ENCODE measurements at regions not wholly inside any gene's neighbourhood (a gene's known extent, or its start where the extent isn't known, plus 50 kb on each side); places are given as distances from the start of the nearest gene placed in this dataset.

DNA sequence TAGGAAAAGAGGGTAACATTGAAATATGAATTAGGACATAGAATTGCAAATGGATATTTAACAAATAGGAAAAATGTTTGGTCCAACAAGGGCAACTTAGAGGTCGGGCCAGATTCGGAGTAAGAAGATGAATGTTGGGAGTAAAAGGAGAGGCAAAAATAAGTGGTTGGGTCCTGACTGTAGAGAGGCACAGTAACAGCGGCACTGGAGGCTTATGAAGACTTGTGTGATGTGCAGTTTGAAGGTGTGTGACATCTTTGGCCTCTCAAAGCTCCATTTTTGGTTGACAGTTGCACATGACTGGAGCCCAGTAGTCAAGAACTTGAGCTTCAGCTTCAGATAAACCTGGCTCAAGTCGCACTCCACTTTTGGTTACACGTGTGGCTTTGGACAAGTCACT is 109.9 kb upstream of the PAXBP1 start:
- no peak for DNase-seq (ENCODE audit: low read depth)

DNA sequence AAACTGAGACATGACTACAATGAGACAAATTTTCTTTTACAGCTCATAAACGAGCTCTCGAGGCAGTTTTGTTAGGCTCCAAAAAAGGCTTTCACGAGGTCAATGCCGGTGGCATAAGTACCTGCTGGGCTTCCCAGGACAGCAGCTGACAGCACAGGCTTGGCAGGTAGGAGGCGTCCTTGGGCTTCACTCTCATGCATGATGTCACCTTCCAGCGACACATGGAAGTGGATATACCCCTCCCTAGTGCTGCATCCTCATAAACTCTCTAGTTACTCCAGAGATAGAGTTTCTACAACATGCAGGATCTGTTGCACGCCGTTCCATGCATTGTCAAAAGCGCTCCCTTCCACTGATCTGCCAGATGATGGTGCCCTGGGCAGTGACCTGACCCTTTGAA is 112.5 kb upstream of the PAXBP1 start:
- no peak for DNase-seq (ENCODE audit: low read depth)

DNA sequence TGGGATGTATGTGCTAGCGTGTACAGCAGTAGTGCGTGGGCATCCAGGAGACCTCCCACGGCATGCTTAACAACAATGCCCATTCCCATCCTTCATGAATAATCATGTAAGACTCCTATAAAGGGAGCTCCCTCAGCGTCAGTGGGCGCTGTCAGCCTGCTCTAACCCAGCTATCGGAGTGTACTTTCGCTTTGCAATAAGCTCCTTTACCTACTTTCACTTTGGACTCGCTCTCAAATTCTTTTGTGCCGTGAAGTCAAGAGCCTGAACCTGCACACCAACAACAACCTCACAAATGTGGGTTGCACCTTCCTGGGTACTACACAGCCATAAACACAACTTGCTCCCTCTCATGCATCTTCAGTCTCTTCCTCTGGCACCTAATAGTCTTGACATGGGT is 114.8 kb upstream of the PAXBP1 start:
- peak; percentile 18 for DNase-seq (ENCODE audit: low read depth)

DNA sequence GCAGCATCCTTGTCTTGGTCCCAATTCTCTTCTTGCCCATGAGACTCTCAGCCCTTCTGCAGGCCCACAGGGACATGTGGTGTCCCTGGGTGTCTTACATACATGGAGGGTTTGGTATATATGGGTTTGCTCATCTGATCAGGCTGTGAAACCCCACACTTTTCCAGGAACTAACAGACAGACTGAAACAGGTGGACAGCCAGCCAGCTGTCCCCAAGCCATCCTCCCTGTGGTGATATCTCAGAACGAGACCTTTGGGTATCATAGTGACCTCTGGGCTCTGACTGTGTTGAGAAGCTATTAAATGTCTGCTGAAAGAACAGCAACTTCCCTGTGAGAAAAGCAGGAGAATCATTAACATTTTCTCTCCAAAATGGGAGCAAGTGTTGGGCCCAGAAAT is 115.5 kb upstream of the PAXBP1 start:
- no peak for DNase-seq (ENCODE audit: low read depth)

DNA sequence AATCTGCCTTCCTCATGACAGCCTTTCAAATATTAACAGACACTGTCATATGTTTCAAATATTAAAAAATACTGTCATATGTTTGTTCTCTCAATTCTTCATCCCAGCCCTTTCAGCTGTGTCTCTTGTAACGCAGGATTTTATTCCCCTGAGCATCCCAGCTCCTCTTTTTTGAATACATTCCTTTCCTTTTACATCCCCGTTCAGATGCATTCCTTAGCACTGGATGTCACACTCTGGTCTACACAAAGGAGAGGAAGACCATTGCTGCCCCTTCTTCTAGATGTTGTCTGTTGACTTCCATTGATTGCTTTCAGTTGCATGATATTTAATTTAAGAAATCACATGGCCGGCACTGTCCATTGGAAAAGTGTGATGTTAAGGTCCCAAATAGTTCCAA is 117.4 kb upstream of the PAXBP1 start:
- DNase-seq (ENCODE audit: low read depth): no peak

DNA sequence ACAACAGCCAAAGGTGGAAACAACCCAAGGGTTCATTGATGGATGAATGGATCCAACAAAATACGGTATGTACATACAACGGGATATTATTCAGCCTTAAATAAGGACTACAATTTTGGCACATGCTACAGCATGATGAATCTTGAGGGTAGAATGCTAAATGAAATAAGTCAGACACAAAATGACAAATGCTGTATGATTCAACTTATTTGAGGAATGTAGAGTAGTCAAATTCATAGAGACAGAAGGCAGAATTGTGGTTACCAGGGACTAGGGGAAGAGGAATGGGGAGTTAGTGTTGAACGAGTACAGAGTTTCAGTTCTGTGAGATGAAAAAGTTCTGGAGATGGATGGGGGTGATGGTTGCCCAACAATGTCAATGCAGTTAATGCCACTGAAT is 118.0 kb upstream of the PAXBP1 start:
- no peak for DNase-seq (ENCODE audit: low read depth)

DNA sequence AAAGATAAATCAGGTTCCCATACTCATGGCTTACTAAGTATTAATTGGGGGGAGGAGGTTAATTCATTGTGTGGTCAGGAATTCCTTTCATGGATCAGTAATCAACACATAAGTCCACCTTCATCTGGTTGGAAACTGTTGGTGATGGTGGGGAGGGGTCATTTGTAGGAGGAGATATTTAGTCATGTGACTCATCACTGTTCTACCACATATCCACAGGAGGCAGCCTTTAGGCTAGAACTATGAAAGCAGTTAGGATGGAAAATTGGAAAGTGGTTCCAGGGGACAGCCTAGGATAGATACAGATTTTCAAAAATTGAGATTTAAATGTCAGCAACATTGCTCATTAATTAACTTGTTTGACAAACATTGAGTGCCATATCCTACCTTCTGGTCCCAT is 122.8 kb upstream of the PAXBP1 start:
- no peak for DNase-seq (ENCODE audit: low read depth)

DNA sequence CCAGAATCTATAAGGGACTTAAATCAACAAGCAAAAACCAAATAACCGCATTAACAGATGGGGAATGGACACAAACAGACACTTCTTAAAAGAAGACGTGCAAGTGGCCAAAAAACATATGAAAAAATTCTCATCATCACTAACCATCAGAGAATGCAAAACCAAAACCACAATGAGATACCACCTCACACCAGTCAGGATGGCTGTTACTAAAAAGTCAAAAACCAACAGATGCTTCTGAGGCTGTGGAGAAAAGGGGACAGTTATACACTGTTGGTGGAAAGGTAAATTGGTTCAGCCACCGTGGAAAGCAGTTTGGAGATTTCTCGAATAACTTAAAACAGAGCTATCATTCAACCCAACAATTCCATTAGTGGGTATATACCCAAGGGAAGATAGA is 124.9 kb upstream of the OLIG2 start:
- no peak for DNase-seq (ENCODE audit: low read depth)

DNA sequence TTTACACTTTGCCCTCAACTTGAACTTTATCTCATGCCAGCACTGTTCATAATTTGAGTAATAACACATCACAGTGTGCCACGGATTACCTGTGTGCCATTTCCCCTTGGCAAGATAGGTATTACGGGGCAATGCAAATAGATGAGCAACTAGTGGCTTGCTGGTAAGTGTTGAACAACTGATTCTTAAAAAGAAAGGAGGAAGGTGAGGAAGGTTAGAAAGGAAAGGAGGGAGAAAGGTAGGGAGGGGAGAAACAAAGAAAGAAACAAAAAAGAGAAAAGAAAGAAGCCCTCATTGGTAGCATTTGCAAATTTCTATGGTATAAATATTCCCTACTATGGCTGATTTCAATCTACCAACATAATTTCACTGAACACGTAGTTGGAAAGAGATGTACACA is 118.2 kb upstream of the OLIG2 start:
- DNase-seq (ENCODE audit: low read depth): no peak

DNA sequence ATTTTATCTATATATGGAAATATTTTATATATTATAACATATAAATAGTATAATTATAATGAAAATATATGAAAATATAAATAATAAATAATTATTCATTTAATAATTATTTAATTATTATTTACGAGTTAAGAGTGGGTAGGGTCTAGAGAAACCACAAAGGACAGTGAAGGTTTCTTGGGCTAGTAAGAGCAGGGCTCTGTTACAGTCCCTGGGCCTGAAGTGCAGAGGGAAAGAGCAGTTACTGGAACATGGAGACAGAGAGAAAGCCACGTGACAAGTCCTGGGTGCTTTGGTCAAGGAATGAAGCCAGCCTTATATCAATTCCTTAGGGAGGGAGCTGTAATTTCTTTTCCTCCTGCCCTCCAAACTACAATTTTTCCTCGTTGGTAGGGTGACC is 117.2 kb upstream of the OLIG2 start:
- no peak for DNase-seq (ENCODE audit: low read depth)

DNA sequence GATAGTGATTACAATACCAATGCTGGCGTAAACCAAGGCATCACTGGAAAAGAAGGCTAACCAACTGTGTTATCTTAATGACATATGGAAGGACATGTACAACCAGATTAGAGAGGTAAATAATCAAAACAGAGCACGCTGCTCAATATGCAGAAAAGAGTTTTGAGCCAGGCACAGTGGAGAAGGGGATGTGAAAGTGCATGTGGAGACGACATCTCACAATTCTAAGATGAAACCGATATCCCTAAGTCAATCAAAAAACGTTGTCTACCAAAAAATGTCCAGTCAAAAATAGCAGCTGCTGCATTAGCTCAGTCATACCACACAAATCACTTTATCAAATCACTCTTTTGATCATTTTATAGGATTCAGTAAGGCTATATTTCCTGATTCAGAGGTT is 116.3 kb upstream of the OLIG2 start:
- no peak for DNase-seq (ENCODE audit: low read depth)

DNA sequence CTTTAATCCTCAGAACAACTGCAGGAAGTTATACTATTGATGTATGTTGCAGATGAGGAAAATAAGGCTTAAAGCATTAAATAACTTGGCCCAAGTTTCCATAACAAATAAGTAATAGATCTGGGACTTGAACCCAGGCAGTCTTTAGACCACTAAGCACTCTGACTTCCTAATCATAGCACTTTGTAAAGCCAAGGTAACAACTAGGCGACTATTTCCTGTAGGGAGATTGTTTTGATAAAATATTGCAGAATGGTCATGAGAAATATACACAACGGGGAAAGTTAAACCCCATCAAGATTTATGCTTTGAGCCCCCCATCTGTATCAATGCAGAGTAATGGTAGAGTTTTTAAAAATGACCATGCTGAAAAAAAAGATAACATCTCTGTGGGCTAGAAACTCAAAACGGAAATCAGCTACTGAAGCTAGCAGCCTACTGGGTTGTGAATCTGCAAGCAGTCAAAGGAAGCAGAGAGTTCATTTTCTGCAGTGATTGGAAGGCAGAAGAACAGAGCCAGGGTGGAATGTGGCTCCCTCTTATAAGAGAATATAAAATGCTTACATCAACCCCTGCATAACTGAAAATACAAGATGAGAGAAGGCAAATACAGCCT is 111.2 kb upstream of the OLIG2 start:
- DNase-seq (ENCODE audit: low read depth): no peak

DNA sequence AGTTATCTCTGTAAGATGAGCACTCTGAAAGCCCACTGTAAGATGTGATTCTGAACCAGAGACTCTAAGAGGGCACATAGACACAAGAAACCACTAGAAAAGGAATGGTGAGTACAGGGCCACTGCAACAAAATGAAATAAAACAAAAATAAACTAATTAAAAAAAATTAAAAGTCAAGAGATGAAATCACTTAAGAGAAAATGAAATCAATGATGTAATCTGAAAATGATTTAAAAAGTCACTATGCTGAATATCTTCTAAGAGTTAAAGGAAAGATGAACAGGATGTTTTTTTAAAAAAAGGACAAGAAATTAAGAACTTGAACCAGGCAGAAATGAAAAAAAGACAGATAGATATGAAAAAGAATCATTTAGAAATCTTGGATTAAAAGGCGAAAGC is 110.6 kb upstream of the OLIG2 start:
- DNase-seq (ENCODE audit: low read depth): no peak

DNA sequence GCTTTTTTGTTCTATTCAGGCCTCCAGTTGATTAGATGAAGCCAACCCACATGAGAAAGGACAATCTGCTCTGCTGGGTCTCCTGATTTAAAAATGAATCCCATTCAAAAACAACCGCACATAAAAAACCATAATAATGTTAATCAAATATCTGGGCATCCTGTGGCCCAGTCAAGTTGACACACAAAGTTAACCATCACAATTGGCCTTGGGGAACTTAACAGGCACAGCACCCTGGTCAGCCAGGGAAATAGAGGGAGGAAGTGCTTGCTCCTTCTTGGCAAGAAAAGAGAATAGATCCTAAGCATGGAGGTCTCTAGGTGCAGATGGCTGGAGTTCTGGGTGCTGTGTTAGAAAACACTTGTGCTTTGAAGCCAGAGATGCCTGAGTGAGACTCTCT is 109.6 kb upstream of the OLIG2 start:
- DNase-seq (ENCODE audit: low read depth): no peak

DNA sequence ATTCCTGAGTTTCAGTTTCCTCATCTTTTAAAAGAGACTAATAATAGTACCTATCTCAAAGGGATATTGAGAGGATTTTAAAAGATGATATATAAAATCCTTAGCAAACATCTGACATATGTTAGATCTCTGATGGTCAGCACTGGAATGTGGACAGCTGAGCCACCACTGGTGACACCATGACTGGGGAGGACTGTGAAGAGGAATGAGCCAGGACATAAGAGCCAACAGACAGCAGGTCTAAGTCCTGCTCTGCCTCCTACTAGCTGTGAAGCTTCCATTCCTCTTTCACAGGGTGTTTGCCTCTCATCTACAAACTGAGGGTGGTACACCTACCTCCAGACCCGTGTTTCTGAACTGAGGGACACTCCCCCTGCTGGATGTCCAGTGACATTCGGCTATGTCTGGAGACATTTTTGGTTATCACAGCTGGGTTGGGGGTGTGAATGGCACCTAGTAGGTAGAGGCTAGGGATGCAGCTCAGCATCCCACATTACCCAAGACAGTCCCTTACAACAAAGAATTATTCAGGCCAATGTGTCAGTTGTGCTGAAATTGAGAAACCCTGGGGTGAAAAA is 109.1 kb upstream of the OLIG2 start:
- DNase-seq (ENCODE audit: low read depth): no peak

DNA sequence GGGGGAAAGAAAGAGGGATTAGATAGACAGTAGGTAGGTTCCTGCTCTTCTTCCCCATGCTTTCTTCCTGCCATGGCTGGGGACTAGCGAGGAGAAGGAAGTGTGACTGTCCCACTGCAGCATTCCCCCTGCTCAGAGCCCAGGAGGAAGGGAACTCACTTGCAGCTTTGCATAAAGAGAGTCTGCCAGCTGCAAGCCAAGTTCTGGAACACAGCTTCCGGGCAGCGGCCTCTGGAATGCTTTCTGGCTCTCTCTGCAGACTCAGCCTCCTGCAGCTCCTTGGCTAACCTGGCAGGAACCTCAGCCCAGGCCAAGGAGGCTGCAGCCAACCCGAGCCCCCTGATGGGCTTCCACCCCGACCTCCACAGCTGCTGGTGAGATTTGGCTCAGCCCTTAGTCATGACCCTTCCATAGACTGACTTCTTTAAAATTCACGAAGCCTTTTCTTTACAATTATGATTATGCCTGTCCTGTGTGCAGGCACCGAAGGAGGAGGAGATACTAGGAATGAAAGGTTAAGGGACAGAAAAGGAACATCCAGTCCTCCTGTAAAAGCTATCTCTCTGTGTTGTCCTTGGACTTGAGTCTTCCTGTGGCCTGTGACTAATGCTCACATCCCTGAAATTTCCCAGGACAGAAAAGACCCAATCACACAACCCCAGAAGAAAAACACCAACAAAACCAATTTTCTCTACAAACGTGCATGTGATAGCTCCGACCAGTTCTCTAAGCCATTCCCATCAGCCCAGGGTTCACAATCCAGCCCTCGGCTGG is 108.2 kb upstream of the OLIG2 start:
- no peak for DNase-seq (ENCODE audit: low read depth)

DNA sequence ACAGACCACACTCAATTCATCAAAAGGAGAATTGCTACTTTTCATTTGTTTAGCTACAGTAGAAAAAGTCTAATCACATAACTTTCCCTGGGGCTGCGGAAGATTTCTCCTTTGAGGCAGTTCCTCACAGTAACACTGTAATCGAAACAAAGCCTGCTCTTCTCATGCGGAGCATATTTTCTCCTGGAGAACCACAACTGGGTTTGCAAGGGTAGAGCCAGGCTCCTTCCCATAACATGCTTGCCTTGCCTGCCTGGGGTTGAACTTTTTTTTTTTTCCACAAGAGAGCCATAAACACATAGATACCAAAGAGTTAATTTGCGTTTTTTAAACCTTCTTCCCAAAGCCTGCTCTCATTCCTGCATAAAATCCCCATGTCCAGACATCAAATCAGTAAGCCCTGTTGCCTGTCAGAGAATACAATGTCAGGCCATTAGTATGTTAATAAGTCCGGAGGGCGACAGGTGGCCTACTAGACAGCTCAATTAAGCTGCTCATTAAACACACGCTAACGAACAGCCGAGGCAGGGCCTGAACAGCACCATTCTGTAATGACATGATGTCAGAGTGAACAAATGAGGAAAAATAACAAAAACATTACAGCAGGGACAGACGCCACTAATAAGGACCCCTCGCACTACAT is 107.1 kb upstream of the OLIG2 start:
- DNase-seq (ENCODE audit: low read depth): no peak

DNA sequence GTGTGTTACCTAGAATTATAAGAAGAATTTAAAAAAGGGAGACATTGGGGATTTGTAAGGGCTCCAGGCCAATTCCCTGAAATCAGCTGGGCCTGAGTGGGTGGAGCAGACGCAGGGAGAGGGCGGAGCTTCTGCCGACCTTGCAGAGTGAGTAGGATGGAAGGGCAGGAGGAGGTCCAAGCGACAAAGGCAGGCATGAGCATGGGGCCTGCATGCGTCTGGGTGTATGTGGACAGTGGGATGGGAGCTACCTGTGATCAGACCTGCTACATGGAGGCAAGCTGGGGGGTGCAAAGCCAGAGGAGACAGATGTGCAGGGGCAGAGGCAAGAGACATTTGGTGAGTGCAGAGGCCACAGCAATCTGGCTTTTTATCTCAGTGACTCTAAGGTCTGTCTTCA is 105.3 kb upstream of the OLIG2 start:
- DNase-seq (ENCODE audit: low read depth): no peak

DNA sequence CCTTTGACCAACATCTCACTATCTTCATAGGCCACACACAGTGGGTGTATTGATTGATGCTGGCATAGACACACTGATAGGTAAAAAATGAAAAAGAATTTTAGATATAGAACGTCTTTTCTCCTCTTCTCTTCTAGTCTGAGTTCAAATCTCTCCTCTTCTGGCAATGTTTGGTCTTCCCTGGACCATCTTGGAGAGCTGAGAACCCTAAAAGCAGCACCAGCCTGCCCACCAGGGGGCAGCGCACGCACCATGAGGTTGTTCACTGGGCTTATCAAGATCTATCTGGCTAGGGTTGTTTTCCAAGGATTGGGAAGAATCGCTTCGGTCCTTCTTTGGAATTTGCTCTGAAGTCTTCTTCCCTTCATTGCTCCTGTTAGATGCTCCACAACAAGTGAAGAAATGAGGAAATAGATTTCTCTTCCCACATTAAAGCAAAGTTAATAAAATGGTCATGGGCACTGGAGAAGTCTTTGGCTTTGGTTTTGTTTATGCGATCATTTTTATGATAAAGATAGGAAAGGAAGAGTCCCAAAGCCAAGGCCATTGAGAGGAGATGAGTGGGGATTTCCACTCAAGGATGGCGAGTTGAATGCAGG is 104.0 kb upstream of the OLIG2 start:
- DNase-seq (ENCODE audit: low read depth): no peak

DNA sequence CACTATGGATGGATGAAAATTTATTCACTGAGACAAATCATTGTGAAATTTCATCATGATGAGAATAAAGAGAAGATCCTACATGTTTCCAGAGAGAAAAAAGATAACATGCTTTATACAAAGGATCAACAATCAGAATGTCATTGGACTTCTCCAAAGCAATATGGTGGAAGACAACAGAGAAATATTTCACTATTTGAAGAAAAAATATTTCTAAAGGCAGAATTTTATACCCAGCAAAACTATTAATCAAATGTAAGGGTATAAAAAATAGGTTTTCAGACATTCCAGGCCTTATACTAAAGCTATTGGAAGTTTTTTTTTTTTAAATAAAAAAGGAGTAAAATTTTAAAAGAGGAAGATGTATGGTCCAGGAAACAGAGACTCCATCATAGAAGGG is 100.6 kb upstream of the OLIG2 start:
- no peak for DNase-seq (ENCODE audit: low read depth)

DNA sequence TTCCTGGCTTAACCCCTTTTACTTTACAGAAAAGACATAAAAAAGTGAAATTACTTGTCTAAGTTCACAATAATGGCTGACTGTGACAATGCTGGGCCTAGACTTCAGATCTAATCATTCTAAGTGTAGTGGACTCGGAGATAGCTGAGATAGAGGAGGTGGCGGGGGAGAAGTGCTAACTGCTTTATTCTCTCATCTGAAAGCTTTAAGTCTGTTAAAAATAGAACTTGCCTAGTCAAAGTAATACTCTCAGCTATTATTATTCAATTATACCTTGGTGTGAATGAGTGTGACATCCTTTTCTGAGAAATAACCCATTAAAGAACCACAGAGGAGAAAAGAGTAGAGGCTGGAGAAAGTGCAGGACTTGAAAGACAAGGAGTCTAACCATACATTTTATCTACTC is 96.1 kb upstream of the OLIG2 start:
- DNase-seq (ENCODE audit: low read depth): no peak

DNA sequence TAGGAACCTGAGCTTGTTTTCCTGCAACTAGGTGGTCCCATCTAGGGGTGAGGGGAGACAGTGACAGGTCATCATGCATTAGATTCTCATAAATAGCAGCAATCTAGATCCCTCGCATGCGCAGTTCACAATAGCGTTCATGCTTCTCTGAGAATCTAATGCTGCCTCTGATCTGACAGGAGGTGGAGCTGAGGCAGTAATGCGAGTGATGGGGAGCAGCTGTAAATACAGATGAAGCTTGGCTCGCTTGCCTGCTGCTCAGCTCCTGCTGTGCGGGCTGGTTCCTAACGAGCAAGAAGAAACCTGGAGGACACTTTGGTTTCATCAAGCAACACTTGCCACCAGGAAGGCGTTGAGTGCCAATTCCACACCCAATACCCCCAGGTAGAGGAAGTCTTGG is 95.1 kb upstream of the OLIG2 start:
- DNase-seq (ENCODE audit: low read depth): no peak

Measured in HT1080 (cell line).